Activated CD4-positive, alpha-beta memory T cell treated with anti-CD3 and anti-CD28 coated beads for 36 hours (primary cell): ENCODE measurements at regions not wholly inside any gene's neighbourhood (a gene's known extent, or its start where the extent isn't known, plus 50 kb on each side); places are given as distances from the start of the nearest gene placed in this dataset.
"Not testable (repeated sequence)": the region's sequence is repeated elsewhere in the genome, so short reads cannot be mapped to it uniquely, and the experiment has no call there.

Experiments
- CTCF ChIA-PET: fragments of 350-600 bp; sonication (Branson Sonifier 250); formaldehyde crosslinking; loops from one replicate; lab custom pipeline; 2021; ENCODE audit warnings: antibody characterized with exemption, inconsistent platforms; lab: Charles Lee
- POLR2A ChIA-PET: fragments of 350-600 bp; sonication (Branson Sonifier 250); formaldehyde crosslinking; loops from one replicate; lab custom pipeline; 2021; ENCODE audit warnings: antibody characterized with exemption; lab: Charles Lee
- DNase-seq: peaks from one replicate; pipeline ENCODE4 v3.0.0-alpha.2; 2020
- H3K27ac Mint-ChIP-seq: one replicate; pipeline ENCODE4 v1.8.0; 2021; ENCODE audit warnings: mixed read lengths
- H3K27me3 Mint-ChIP-seq: one replicate; pipeline ENCODE4 v1.8.0; 2021; ENCODE audit warnings: mixed read lengths
- H3K36me3 Mint-ChIP-seq: one replicate; pipeline ENCODE4 v1.8.0; 2021; ENCODE audit warnings: mixed read lengths
- H3K4me1 Mint-ChIP-seq: one replicate; pipeline ENCODE4 v1.8.0; 2021; ENCODE audit warnings: low read depth, mixed read lengths
- H3K4me3 Mint-ChIP-seq: one replicate; pipeline ENCODE4 v1.8.0; 2021; ENCODE audit warnings: mild to moderate bottlenecking, mixed read lengths
- H3K9me3 Mint-ChIP-seq: one replicate; pipeline ENCODE4 v1.8.0; 2021; ENCODE audit warnings: mixed read lengths
- intact Hi-C: fragments of 100-400 bp; cut with micrococcal nuclease; formaldehyde crosslinking; loops from one replicate; pipeline ENCODE4 v1.15.1; 2023

DNA sequence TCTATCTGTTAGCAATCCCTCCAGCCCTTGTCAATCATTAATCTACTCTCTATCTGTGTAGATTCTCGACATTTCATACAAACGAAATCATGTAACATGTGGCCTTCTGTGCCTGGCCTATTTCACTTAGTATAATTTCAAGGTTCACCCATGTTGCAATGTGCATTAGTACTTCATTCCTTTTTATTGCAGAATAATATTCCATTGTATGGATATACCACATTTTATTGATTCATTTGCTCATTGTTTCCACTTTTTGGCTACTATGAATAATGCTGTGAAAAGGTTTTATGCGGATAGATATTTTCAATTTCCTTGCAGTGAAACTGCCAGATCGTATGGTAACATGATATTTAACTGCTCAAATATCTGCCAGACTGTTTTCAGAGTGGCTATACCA, 100.1 kb downstream of the MIAT start:
- no peak overlapping the region for H3K4me3 Mint-ChIP-seq
- ChIA-PET CTCF (no interaction called here), POLR2A (no interaction called here)
- H3K27ac Mint-ChIP-seq = no peak overlapping the region
- intact Hi-C loops = no loop called here
- H3K4me1 Mint-ChIP-seq = no peaks in the 10 kb centered on the region
- peaks cover 14% of the 10 kb centered on the region for H3K36me3 Mint-ChIP-seq
- H3K27me3 Mint-ChIP-seq = no peaks in the 10 kb centered on the region
- H3K9me3 Mint-ChIP-seq = peaks cover 6% of the 10 kb centered on the region
- no peak for DNase-seq

DNA sequence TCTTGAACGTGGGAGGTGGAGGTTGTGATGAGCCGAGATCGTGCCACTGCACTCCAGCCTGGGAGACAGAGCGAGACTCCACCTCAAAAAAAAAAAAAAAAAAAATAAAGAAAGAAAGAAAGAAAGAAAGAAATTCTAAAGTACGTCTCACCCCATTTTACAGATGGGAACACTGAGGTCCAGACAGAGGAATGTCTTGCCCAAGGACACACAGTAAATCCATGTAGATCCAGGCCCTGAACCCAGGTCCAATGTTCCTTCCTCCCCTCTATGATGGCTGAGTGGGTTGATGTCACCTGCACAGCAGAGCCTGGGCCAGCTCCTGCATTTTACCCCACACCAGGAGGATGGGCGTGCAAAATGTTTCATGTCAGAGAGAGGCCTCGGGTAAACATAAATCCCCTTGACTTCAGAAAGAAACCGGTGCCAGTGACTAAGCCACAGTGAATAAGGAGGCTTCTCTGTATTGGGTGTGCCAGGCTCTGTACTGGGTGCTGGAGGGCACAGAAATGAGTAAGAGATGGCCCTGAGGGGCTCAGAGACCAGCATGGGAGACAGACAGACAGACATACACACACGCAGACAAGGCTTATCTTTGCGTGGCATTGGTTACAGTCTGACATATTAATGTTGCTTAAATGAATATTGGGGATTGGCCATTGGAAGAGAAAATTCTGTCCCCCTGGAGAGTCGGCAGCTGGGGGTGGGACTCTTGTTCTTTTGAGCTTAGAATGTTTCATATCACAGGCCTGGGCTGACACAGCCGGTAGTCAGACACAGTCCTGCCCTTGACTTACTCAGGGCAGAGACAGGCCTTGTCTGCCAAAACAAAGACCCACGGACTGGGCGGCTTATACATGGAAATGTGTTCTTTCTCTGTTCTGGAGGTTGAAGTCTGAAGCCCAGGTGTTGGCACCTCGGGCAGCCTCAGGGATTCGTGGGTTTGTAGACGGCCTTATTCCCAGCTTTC, 105.4 kb downstream of the MIAT start:
- POLR2A ChIA-PET = interaction anchor here (0.5 kb wide), 1 partner anchor 1055 kb away, joined by 3 read pairs; no protein-coding TSS in a partner anchor
- CTCF ChIA-PET = no interaction called here
- Mint-ChIP-seq H3K4me3 (no peak overlapping the region), H3K27ac (no peak overlapping the region), H3K36me3 (peaks cover 27% of the 10 kb centered on the region), H3K4me1 (no peaks in the 10 kb centered on the region), H3K9me3 (peaks cover 6% of the 10 kb centered on the region), H3K27me3 (no peaks in the 10 kb centered on the region)
- intact Hi-C loops = no loop called here
- no peak for DNase-seq

DNA sequence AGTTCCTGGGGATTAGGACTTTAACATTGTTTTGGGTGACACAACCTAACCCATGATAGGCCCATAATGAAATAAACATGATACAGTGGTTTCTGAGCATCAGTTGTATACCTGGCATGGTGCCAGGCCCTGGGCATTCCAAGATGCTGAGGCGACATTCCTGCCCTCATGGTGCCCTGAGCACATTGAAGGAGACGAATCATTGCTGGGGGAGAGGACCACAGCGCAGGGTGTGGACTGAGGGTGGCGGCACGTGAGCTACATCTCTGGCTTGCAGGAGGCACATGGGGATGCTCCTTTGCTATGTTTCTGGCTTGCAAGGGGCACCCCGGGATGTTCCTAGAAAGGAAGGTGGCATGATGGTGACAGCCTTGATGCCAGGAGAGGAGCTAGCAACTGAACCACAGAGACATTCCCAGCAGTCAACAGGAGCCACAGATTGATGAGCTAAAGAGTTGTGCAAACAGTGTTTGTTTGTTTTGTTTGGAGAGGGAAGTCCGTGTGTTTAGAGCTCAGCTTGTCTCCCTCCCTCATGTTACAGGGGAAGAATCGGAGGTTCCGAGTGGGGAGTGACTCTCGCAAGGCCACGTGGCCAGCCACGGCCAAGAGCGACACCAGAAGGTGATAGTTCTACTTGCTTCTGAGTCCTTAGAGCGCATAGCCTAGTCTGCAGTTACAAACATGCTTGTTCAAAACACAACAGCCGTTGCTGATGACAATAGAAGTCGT, 106.4 kb downstream of the MIAT start:
- CTCF ChIA-PET = interaction anchor here (0.5 to 1.8 kb wide), 2 partner anchors 8 to 646 kb away, joined by 4 to 5 read pairs; no protein-coding TSS in a partner anchor
- peaks cover 26% of the 10 kb centered on the region for H3K36me3 Mint-ChIP-seq
- DNase-seq = no peak
- no peaks in the 10 kb centered on the region for H3K4me1 Mint-ChIP-seq
- peaks cover 5% of the 10 kb centered on the region for H3K9me3 Mint-ChIP-seq
- POLR2A ChIA-PET = no interaction called here
- intact Hi-C loops = no loop called here
- H3K27me3 Mint-ChIP-seq = no peaks in the 10 kb centered on the region
- no peak overlapping the region for H3K4me3 Mint-ChIP-seq
- H3K27ac Mint-ChIP-seq = no peak overlapping the region

DNA sequence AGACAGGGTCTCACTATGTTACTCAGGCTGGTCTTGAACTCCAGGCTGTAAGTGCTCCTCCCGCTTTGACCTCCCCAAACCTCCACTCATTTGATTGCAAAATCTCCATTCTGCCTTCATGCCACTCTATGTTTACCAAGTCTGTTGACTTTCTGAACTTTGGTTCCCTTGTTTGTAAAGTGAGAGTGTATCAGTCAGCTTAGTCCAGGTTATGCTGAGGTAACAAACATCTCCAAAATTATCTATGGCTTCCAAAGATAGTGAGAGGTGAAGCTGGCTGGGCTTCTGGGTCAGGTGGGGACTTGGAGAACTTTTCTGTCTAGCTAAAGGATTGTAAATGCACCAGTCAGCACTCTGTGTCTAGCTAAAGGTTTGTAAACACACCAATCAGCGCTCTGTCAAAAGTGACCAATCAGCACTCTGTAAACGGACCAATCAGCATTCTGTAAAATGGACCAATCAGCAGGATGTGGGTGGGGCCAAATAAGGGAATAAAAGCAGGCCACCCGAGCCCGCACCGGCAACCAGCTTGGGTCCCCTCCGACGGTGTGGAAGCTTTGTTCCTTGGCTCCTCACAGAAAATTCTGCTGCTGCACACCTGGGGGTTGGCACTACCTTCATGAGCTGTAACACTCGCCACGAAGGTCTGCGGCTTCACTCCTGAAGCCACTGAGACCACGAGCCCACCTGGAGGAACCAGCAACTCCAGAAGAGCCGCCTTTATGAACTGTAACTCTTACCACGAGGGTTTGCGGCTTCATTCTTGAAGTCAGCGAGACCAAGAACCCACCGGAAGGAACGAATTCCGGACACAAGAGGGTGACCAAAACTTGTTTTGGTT, 109.3 kb downstream of the MIAT start:
- peaks cover 4% of the 10 kb centered on the region for H3K4me1 Mint-ChIP-seq
- ChIA-PET CTCF (no interaction called here), POLR2A (no interaction called here)
- no peak overlapping the region for H3K27ac Mint-ChIP-seq
- DNase-seq = no peak
- H3K4me3 Mint-ChIP-seq = no peak overlapping the region
- H3K9me3 Mint-ChIP-seq = peaks cover 5% of the 10 kb centered on the region
- H3K36me3 Mint-ChIP-seq = peaks cover 26% of the 10 kb centered on the region
- H3K27me3 Mint-ChIP-seq = no peaks in the 10 kb centered on the region
- intact Hi-C loops = no loop called here

DNA sequence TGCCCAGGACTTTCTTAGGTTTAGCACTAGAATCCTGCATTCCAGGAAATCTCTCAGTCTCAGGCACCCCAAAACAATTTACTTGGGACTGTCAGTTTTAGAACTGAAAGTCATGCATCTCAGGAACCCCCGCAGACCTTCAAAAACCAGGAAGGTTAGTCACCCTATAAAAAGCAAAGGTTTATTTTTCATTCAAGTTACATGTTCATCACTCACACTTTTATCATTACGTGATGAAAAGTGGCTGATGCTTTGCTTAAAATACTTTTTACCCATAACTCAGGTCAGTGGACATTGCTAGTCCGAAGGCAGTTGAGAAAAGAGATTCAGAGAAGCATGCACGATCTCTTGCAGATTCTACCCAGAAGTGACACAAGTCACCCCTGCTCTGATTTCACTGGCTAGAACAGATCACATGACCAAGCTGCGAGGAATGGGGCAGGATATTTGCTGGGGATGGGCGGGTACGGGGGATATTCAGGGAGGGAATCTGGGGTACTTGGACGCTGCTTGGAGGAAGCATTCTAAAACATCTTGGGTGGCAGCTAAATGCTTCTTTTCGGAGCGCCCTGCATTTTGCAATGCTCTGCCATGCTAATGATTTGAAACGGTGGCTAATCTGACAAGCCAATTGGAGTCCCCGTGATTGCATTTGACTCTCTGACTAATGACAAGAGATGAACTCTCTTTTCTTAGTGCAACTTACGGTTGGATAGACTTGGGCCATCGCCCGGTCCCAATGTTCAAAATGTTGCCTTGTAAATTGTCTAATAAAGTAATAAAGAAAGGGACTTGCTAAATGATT, 110.2 kb downstream of the MIAT start:
- Mint-ChIP-seq H3K9me3 (peaks cover 5% of the 10 kb centered on the region), H3K4me1 (peaks cover 4% of the 10 kb centered on the region)

DNA sequence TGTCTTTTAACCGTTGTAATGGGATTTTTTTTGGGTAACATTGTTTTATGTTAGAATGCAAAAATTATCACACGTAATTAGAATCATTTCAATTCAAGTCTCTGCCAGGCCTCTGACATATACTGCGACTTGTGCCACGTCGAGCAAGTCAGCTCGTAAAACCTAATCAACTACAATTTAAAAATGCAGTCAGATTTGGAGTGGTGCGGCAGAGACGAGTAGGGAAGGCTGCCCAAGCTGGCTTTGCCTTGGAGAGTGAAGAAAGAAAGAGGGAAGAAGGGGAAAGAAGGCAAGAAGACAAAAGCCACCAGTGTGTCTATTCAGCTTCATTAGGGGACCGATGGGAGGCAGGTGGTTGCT, 110.7 kb downstream of the MIAT start:
- Mint-ChIP-seq H3K27me3 (no peaks in the 10 kb centered on the region), H3K36me3 (peaks cover 26% of the 10 kb centered on the region), H3K4me3 (no peak overlapping the region), H3K9me3 (peaks cover 5% of the 10 kb centered on the region), H3K27ac (no peak overlapping the region), H3K4me1 (peaks cover 4% of the 10 kb centered on the region)
- no peak for DNase-seq
- CTCF ChIA-PET = interaction anchor here (0.6 kb wide), 1 partner anchor 1228 kb away, joined by 3 read pairs; no protein-coding TSS in a partner anchor
- POLR2A ChIA-PET = no interaction called here
- intact Hi-C loops = no loop called here

More for the DNA sequence above, 110.2 kb downstream of the MIAT start:
- Mint-ChIP-seq H3K27ac (no peak overlapping the region), H3K36me3 (peaks cover 26% of the 10 kb centered on the region), H3K4me3 (no peak overlapping the region), H3K27me3 (no peaks in the 10 kb centered on the region)
- POLR2A ChIA-PET = no interaction called here
- DNase-seq = no peak
- CTCF ChIA-PET = no interaction called here
- intact Hi-C loops = no loop called here

DNA sequence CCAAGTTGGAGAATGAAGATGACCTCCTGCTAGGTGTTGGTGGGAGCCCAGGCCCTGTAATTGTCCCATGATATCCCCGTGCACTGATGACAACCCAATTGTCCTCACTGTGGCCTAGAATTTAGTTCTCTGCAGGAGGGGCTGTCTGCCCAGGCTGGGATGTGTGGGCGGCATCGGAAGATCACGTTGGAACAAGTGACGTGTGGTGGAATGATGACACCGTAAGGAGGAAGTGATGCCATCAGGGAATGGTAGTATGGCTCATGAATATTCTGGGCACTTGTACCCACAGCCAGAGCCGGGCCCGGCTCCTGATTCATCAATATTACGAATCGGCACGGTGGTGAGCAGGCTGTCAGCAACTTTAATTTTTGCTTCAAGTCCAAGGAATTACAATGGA, 111.6 kb downstream of the MIAT start:
- H3K9me3 Mint-ChIP-seq = peaks cover 5% of the 10 kb centered on the region
- no peak overlapping the region for H3K4me3 Mint-ChIP-seq
- H3K27me3 Mint-ChIP-seq = no peaks in the 10 kb centered on the region
- no peak for DNase-seq
- POLR2A ChIA-PET = no interaction called here
- no peak overlapping the region for H3K27ac Mint-ChIP-seq
- CTCF ChIA-PET = interaction anchor here (0.6 kb wide), 1 partner anchor 1227 kb away, joined by 3 read pairs; no protein-coding TSS in a partner anchor
- intact Hi-C loops = no loop called here
- H3K4me1 Mint-ChIP-seq = peaks cover 4% of the 10 kb centered on the region
- H3K36me3 Mint-ChIP-seq = peaks cover 20% of the 10 kb centered on the region

DNA sequence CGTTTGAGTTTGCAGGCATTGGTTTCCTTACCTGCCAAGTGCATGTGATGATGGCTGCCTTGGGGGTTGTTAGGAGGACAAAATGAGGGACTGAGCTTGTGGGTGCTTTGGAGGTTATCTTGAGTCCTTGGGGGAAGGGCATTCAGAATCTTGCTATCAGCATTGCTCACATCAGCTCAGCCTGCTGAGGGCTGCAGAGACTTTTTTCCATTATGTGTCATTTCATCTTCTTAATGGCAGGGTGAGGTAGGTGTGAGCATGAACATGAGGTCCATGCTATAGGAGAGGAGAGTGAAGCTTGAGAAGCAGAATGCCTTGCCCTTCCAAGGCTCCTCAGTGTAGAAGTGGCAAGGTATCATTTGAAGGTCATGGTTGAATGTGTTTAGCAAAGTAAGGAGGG, 112.3 kb downstream of the MIAT start:
- peaks cover 27% of the 10 kb centered on the region for H3K36me3 Mint-ChIP-seq
- no peak overlapping the region for H3K4me3 Mint-ChIP-seq
- H3K4me1 Mint-ChIP-seq = peaks cover 4% of the 10 kb centered on the region
- no peak overlapping the region for H3K27ac Mint-ChIP-seq
- POLR2A ChIA-PET = no interaction called here
- intact Hi-C loops = no loop called here
- no peak for DNase-seq
- no peaks in the 10 kb centered on the region for H3K27me3 Mint-ChIP-seq
- peaks cover 5% of the 10 kb centered on the region for H3K9me3 Mint-ChIP-seq
- CTCF ChIA-PET = no interaction called here

DNA sequence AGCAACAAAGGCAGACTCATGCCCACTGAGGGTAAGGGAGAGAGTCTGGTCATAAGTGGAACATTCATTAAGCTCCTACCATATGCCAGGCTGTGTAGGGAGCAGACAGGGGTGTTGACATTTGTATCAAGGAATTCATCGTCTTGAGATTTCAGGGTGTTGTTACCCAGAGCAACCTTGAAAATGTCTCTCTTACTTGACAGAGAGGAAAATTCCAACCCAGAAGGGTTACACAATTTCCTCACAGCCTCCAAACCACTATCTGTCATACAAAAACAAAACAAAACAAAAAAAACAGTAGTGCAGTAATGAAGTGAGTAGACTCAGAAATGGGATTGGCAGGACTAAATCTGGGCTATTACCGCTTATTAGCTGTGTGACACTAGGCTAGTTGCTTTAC, 113.2 kb downstream of the MIAT start:
- ChIA-PET CTCF (no interaction called here), POLR2A (no interaction called here)
- no peak for DNase-seq
- Mint-ChIP-seq H3K27ac (no peak overlapping the region), H3K36me3 (peaks cover 29% of the 10 kb centered on the region), H3K4me1 (peaks cover 4% of the 10 kb centered on the region), H3K9me3 (peaks cover 5% of the 10 kb centered on the region), H3K4me3 (no peak overlapping the region), H3K27me3 (no peaks in the 10 kb centered on the region)
- intact Hi-C loops = no loop called here

DNA sequence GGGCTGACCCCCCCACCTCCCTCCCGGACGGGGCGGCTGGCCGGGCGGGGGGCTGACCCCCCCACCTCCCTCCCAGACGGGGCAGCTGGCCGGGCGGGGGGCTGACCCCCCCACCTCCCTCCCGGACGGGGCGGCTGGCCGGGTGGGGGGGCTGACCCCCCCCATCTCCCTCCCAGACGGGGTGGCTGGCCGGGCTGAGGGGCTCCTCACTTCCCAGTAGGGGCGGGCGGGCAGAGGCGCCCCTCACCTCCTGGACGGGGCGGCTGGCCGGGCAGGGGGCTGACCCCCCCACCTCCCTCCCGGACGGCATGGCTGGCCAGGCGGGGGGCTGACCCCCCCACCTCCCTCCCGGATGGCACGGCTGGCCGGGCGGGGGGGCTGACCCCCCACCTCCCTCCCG, 115.7 kb downstream of the MIAT start:
- CTCF ChIA-PET = not testable (repeated sequence)

DNA sequence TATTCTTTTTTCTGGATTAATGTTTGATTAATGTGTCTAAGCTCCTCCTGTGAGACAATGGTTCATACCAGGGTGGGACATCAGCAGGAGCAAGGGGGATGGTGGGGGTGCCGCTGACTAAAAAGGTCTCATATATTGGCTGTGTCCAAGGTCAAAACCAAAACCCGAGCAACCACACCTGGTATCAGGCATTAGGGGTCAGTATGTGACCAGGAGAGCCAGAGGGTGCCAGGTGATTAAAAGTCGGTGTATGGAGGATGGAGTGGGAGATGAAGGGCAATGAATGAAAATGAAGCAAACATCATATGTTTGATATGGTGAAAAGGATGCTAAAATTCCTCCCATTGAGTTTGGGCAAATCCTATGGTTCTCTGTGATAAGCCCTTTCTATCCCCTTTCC, 118.0 kb downstream of the MIAT start:
- POLR2A ChIA-PET = no interaction called here
- Mint-ChIP-seq H3K9me3 (peaks cover 5% of the 10 kb centered on the region), H3K4me1 (no peaks in the 10 kb centered on the region), H3K4me3 (no peak overlapping the region), H3K36me3 (peaks cover 58% of the 10 kb centered on the region), H3K27me3 (no peaks in the 10 kb centered on the region), H3K27ac (no peak overlapping the region)
- DNase-seq = no peak
- CTCF ChIA-PET = no interaction called here
- intact Hi-C loops = no loop called here

More for the DNA sequence above, 115.7 kb downstream of the MIAT start:
- H3K9me3 Mint-ChIP-seq, DNase-seq, H3K4me3 Mint-ChIP-seq, POLR2A ChIA-PET, H3K27ac Mint-ChIP-seq, H3K4me1 Mint-ChIP-seq, H3K27me3 Mint-ChIP-seq, intact Hi-C loops: not testable (repeated sequence)
- peaks cover 36% of the 10 kb centered on the region for H3K36me3 Mint-ChIP-seq
